Stimulated activated CD8-positive, alpha-beta memory T cell treated with anti-CD3 and anti-CD28 coated beads, Interleukin-15, amount 100 ng/mL, for 4 hours (primary cell): ENCODE measurements at regions not wholly inside any gene's neighbourhood (a gene's known extent, or its start where the extent isn't known, plus 50 kb on each side); places are given as distances from the start of the nearest gene placed in this dataset.
"Not testable (repeated sequence)": the region's sequence is repeated elsewhere in the genome, so short reads cannot be mapped to it uniquely, and the experiment has no call there.

Source experiments
- DNase-seq, 2 donors: peaks; one replicate each; pipeline ENCODE4 v3.0.0-alpha.2; 2020; ENCODE audit warnings: low read depth in 2 of 2

DNA sequence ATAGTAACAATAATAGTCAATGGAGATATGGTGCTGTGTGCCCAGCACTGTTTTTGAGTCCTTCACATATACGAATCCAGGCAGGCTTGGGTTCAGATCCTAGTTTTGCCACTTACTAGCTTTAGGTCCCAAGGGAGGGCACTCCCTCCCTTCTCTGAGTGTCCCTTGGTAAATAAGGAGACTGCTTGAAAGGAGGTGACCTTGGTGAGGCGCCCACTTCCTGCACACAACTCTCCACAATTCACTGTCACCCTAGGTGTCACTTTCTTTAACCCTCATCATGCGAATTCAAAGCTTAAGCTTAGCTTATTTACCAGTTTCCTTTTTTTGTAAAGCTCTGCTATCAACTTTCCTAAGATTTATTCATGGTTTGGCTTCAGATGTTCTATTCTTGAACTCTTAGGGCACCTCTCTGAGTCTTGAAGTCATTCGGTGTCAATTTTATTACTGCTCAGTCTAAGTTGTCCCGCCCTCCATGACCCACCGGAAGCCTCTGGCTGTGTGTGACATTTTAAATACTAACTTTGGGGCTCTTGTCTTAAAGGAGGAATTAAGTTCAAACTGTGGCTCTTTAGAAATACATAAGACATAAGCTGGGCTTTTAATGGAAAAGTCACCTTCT is 170.7 kb upstream of the ZNF618 start:
- no peak for DNase-seq

DNA sequence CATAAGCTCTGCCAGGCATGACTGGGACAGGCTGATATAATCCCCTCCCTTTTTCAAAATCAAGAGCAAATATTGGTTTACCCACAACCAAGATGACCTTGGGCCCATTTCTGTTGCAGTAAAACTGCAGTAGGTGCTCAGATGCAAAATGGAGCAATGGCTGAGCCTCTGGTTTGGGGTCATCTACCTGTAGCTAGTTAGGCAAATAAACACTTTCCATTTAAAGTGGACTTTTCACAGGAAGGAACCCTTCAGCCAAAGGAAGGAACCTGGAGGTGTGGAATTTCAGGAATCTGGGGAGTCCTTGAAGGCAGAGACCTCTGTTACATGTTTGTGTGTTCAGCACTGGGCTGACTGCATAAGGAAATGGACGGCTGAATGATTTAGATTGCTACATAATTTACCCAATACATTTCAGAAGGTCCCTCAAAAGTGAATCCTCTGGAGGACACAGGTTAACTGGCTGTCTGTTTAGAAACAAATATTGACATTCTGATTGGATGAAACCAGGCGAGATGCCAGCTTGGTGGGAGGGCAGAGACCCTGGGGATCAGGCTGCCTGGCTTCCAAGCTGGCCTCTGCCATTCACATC is 170.1 kb upstream of the ZNF618 start:
- DNase-seq, result no peak

DNA sequence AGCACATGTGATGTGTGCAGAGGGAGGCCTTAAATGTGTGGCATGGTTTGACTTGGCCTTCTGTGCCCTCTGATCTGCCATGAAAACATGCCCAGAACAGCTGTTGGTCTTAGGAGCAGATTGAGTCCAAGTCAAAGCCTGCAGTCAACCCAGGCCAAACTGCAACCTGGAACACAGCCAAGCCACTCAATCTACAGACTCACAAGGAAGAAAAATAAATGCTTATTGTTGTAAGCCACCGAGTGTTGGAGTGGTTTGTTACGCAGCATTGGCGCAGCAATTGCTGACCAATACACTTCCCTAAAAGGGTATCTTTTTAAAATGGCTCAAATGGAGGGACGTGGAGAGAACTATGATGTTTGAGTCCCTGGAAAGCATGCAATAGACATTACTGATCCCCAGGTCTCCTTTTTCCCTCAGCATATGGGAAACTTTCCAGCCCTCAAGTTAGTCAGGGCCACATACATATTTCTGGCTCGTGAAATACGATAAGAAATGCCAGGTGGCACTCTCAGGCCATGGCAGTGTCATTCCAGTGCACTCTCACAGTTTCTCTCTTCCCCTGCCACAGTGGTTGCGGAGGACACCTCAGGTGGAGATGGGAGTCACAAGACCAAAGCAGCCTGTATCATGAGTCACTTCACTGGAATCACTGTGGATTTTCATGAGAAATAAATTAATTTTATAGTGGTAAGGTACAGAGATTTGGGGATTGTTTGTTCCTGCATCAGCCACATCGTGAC is 168.0 kb upstream of the ZNF618 start:
- DNase-seq, result no peak

DNA sequence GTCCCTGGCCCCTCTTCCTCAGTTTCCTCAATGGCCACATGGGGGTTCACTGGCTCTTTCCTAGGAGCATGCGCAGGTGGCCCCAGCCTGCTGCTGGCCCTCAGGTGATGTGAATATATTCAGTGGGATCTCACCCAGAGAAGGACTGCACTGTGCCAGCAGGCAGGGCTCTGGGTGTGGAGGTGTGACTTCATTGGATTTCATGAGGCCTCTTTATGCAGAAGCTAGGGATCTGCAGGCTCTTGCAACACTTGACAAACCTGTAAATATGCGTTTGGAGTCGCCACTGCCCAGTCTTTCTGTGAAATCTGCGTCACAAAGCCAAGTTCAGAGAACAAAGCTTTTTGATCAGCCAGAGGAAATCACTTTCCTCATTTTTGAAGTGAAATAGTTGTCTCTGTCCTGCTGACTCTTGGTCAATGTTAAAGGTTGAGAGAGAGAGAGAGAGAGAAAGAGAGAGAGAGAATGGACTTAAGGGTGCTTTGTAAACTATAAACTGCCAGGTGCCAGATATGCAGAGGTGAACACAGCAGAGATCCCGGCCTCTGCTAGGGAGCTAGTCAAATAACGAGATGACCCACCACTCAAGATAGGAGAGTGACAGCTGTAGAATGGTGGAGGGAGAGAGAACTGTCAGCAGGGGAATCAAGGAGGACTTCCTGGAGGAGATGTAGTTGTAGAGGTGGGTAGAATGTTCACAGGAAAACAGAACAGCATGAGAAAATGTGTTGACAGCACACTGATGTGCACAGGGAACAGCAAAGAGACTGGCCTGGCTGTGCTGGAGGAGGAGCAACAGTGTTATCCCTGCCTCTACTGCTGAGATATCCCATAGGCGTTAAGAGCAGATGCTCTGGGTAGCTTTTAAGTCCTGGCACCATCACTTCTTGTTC is 167.0 kb upstream of the ZNF618 start:
- no peak for DNase-seq

DNA sequence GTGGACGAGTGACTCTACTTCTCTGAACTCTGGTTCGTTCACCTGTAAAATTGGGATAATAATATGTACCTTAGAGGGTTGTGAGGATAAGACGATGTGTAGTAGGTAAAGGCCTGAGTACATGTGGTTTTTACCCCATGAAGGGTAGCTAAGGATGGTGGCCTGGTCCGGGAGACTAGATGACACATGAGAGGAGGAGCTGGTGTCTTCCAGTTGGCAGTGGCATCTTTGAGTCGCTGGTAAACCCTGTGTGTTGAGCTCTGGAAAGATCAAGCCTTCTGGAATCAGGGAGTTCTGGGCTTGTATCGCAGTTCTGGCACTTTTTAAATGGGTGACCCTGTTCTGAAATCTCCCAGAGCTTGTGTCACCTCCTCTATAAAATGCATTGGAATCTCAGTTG is 166.4 kb upstream of the ZNF618 start:
- no peak for DNase-seq

DNA sequence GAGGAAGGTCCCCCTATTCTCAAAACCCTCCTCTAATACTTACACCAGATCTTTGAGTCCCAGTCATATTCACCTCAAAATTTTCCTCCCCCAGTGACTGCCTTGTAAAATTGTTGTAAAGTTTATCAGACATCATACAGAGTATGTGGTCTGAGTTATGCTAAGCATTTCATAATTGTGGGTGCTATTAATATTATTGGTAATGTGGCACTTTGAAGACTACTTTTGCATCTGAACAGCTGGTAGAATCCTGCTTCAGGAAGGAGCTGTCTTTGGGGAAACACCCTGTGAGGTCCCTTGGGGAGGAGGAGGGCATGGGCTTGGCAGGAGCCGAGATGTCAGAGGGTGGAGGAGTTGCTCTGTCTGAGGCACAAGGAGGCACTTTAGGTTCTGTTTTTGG is 164.9 kb upstream of the ZNF618 start:
- no peak for DNase-seq

DNA sequence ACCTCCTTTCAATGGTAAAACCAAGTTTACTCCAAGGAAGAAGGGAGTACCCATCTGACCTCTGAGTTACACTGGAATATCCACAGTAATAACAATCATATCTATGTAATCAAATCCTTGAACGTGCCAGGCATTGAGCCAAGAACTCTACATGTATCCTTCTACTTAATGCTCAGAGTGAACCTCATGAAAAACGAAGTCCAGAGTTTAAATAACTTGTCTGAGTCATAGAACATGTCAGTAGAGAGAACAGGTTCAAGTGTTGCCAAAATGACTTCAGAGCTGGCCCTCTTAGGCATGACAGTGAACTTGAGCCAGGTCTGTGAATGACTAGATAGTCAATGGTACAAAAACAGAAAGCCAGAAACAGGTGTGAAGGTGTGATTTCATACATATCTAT is 164.1 kb upstream of the ZNF618 start:
- no peak for DNase-seq

DNA sequence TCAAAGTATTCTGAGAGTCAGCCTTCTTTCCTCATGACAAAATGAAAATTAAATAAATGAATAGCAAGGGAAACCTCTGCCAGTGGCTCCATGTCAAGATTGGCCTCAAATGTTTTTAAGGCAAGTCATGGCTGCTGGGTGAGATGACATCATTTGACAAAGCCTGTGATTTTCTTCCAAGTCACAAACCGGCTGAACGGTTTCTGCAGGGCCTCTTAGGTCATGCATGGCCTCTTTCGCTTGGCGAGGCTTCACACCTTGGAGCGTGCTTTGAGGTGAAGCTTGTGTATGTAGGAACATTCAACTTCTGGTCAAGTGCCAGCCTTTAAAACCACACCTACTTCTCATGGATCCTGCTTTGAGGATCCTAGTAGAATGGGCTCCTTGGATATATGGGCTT is 161.0 kb upstream of the ZNF618 start:
- no peak for DNase-seq

DNA sequence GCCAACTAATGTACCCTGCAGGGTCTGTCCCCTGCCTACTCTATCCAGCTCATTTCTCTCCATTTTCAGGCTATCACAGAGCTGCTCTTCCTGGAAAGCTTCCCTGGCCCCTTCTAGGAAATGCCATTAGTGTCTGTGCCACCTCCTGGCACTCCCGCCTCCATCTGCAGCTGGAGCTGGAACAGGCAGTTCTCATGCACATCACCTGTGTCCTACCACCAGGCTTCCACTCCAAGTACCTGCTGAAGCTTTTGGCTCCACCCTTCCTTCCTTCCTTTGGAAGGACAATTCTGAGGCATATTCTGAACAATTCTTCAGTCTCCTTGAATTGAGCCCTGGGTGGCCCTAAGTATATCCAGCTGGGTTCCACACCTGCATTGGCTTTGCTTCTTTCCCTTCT is 156.2 kb upstream of the ZNF618 start:
- DNase-seq, result no peak

DNA sequence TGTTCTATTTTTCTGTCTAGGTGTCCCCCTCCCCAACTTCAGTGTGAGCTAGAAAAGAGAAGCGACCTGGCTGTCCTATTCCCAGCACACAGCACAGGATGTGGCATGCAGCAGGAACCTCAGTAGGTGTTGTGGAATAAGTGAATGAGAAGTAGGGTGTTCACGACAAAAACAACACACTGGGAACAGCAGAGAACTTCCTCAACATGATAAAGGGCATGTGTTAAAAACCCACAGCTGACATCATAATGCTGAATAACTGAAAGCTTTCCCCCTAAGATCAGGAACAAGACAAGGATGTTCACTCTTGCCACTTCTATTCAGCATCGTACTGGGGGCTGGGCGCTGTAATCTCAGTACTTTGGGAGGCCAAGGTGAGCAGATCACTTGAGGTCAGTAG is 155.6 kb upstream of the ZNF618 start:
- no peak for DNase-seq

DNA sequence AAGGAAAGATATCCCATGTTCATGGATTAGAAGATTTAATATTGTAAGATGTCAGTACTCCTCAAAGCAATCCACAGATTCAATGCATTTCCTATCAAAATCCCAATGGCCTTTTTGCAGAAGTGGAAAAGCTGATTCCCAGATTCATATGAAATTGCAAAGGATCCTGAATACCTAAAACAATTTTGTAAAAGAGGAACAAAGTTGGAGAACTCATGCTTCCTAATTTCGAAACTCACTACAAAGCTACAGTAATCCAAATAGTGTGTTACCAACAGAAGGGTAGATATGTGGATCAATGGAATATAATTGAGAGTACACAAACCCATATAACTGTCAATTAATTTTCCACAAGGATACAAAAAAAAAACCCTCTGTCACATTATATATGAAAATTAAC is 154.3 kb upstream of the ZNF618 start:
- DNase-seq, result no peak

DNA sequence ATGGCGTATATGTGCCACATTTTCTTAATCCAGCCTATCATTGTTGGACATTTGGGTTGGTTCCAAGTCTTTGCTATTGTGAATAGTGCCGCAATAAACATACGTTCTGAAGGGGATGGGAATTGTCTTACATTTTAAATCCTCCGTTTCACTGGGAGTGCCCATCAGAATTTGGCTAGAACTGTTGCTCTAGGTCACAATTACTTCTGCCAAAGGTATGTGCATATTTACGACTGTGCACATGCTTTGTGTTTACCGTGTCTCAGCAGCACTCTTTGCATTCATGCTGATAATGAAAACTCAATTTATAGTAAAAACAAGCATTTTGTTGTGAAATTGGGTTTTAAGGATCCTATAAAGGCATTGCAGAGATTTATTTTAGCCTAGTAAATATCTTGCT is 151.9 kb upstream of the ZNF618 start:
- no peak for DNase-seq

DNA sequence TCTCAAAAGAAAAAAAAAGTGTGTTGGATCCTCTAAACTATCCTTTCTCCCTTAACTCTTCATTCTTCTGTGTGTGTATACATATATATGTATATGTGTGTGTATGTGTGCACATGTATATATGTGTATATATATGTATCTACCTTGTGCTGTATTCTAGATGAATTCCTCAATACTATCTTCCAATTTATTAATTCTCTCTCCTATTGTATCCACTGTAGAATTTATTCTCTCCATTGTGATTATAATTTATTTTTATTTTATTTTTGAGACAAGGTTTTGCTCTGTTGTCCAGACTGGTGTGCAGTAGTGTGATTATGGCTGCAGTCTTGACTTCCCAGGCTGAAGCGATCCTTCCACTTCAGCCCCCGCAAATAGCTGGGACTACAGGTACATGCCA is 147.1 kb upstream of the ZNF618 start:
- DNase-seq, result no peak

DNA sequence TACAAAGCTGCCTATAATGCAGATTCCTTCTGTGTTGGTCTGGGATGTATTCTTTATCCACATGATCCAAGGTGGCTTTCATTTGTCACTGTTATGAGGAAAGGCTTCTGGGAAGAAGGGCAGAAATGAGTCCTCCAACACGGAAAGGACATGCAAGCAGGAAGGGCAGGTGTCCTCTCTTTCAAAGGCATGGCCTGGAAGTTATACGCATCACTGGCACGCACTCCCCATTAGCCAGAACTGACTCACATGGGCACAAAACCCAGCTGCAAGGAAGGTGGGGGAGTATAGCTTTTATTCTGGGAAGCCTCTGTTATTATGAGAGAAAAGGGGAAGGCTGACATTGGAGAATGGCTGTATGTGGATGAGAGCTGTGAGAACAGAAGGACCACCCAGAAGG is 141.3 kb upstream of the ZNF618 start:
- no peak for DNase-seq

DNA sequence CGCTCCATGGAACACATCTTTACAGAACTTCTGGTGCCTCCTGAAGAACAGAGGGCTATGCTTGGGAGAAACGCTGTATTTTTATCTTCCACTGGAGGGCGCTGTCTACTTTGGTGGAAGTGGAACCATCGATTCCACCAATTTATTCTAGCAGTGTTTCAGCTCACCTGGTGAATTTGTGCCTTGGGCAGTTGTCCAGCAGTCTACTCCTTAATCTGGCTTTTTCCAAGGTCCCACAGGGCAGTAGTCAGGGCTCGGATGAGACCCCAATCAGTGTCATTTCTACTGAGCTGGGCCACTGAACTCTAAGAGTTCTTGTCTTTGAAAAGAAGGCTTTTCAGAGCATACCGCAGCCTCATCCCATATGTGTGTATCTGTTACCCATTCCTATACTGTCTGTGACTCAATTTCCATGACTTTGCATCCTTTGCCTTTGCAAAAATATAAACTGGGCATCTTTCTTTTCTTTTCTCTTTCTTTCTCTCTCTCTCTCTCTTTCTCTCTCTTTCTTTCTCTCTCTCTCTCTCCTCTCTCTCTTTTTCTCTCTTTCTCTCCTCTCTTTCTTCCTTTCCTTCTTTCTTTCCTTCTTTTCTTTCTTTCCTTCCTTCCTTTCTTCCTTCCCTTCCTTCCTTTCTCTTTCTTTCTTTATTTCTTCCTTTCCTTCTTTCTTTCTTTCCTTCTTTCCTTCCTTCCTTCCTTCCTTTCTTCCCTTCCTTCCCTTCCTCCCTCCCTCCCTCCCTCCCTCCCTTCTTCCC is 138.4 kb upstream of the ZNF618 start:
- DNase-seq, result no peak

DNA sequence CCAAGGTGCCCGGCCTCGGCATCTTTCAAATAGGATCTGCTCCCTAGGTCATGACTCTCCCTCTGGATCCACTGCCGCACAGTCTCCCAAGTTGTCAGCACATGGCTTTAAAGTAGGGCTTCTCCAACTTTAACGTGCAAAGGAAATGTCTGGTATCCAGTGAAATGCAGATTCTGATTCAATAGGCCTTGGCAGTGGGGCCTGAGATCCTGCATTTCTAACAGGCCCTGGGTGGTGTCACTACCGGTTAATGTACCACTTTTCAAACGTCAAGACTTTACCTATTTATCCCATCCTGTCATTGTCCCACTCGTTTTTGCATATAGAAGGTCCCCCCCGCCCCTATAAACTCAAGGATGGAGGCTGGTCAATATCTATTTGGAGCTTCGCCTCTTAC is 137.6 kb upstream of the ZNF618 start:
- DNase-seq, result no peak

DNA sequence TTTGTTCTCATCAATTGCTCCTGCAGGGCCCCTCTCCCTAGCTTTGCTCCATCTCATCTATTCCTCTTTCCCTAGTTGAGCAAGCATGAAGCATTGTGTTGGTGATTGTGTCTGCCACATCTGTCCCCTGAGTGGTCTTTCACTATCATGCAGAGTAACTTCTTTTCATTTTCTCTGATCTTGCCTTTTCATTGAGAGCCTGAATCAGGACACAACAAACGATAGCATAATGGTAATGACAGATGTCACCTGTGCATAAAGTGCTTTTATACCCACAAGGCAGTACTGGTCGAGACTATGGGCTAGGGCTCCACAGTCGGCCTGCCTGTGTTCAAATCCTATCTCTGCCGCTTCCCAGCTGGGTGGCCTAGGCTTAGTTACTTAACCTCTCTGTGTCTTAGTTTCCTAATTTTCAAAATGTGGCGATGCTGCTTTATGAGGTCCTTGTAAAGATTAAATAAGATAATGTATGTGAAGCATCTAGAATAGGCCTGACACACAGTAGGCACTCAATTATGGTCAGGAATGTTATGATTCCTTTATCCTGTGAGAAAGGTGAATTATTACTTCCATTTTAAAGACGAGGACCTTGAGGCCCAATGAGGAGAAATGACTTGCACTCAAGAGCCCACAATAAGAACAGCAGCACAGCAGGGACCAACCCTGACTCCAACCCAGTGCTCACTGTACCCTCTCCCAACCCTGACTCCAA is 137.1 kb upstream of the ZNF618 start:
- no peak for DNase-seq

DNA sequence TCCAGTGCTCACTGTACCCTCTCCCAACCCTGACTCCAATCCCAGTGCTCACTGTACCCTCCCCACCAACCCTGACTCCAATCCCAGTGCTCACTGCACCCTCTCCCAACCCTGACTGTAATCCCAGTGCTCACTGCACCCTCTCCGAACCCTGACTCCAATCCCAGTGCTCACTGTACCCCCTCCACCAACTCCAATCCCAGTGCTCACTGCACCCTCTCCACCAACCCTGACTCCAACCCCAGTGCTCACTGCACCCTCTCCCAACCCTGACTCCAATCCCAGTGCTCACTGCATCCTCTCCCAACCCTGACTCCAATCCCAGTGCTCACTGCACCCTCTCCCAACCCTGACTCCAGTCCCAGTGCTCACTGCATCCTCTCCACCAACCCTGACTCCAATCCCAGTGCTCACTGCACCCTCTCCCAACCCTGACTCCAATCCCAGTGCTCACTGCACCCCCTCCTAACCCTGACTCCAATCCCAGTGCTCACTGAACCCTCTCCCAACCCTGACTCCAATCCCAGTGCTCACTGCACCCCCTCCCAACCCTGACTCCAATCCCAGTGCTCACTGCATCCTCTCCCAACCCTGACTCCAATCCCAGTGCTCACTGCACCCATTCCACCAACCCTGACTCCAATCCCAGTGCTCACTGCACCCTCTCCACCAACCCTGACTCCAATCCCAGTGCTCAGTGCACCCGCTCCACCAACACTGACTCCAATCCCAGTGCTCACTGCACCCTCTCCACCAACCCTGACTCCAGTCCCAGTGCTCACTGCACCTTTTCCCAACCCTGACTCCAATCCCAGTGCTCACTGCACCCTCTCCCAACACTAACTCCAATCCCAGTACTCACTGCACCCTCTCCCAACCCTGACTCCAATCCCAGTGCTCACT is 136.3 kb upstream of the ZNF618 start:
- DNase-seq, result not testable (repeated sequence)

DNA sequence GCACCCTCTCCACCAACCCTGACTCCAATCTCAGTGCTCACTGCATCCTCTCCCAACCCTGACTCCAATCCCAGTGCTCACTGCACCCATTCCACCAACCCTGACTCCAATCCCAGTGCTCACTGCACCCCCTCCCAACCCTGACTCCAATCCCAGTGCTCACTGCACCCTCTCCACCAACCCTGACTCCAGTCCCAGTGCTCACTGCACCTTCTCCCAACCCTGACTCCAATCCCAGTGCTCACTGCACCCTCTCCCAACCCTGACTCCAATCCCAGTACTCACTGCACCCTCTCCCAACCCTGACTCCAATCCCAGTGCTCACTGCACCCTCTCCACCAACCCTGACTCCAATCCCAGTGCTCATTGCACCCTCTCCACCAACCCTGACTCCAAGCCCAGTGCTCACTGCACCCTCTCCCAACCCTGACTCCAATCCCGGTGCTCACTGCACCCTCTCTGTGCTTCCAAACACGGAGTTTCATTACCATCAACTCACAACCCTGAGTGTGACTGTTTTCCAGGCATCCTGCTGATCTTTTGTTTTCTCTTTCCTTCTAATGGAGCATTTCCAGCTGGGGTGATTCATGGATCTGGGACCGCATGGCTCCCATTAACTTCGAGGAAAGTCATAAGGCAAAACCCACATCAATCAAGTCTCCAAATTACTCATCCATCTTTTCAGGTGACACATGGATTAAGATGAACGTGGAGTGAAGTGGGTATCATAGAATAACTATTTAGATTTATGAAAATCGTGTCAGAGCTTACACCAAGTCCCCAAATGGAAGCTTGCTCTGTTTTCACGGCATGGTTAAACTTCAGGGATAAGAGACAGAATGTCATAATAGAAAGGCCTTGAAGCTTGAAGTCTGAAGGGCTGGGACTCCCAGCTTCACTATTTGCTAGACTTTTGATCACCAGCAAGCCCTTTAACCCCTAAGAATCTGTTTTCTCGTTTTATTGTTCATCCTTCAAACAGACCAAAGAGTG is 135.3 kb upstream of the ZNF618 start:
- not testable (repeated sequence) for DNase-seq
